ENCODE measurements at regions not wholly inside any gene's neighbourhood (a gene's known extent, or its start where the extent isn't known, plus 50 kb on each side); places are given as distances from the start of the nearest gene placed in this dataset.

GRCh38 chr17:54784305-54784704 is 116.3 kb upstream of the TOM1L1 start:
- POLR2A ChIA-PET (ENCODE audit: partially characterized antibody) = no interaction called here
- no peak overlapping the region for H4K5ac ChIP-seq (ENCODE audit: insufficient read length, low read depth, low read length)
- no peak overlapping the region for H3K4me2 ChIP-seq (ENCODE audit: insufficient read depth in 1 of 2, low read depth in 2 of 2, low read length in 2 of 2)
- CTCF ChIA-PET (ENCODE audit: partially characterized antibody) = no interaction called here
- no peaks in the 10 kb centered on the region for H3K23me2 ChIP-seq (ENCODE audit: low read depth, low read length)
- no peak overlapping the region for H3K9ac ChIP-seq (replicated peaks in 1 of 4; ENCODE audit: extremely low read depth in 1 of 4, low read depth in 3 of 4, low read length in 3 of 4)
- H3K14ac ChIP-seq (ENCODE audit: insufficient read length) = no peak overlapping the region
- H2BK5ac ChIP-seq (ENCODE audit: low read depth, low read length) = no peak overlapping the region
- H3K79me2 ChIP-seq (ENCODE audit: control insufficient read depth in 1 of 2, insufficient read depth in 2 of 2, low read length in 2 of 2) = no peaks in the 10 kb centered on the region
- no peak overlapping the region for H3K4me3 ChIP-seq (ENCODE audit: extremely low read depth in 1 of 4, insufficient read depth in 2 of 4, low read depth in 3 of 4, low read length in 4 of 4)
- no peaks in the 10 kb centered on the region for H3K27me3 ChIP-seq (replicated peaks in 1 of 4; ENCODE audit: control insufficient read depth in 3 of 4, extremely low read depth in 1 of 4, insufficient read depth in 3 of 4, low read length in 3 of 4)
- DNase-seq (ENCODE audit: low read depth in 1 of 2, low spot score in 2 of 2) (no peak), FAIRE-seq (no peak)
- H3K27ac ChIP-seq (ENCODE audit: low read depth, low read length) = no peak overlapping the region
- no peaks in the 10 kb centered on the region for H3K4me1 ChIP-seq (replicated peaks in 1 of 4; ENCODE audit: control insufficient read depth in 3 of 4, insufficient read depth in 4 of 4, low read length in 3 of 4)
- no peak overlapping the region for H4K91ac ChIP-seq (replicated peaks; ENCODE audit: insufficient read length, low read length)
- H4K20me1 ChIP-seq (replicated peaks in 1 of 2; ENCODE audit: control insufficient read depth in 1 of 2, insufficient read depth in 2 of 2, low read length in 2 of 2) = no peaks in the 10 kb centered on the region
- H3K36me3 ChIP-seq (ENCODE audit: control insufficient read depth in 2 of 4, insufficient read depth in 4 of 4, low read length in 3 of 4) = no peaks in the 10 kb centered on the region
- no peak overlapping the region for H2BK120ac ChIP-seq (replicated peaks; ENCODE audit: low read depth, low read length)
- H2BK20ac ChIP-seq (ENCODE audit: low read length) = no peak overlapping the region
- H2BK15ac ChIP-seq (ENCODE audit: low read length) = no peak overlapping the region
- H2AFZ ChIP-seq (ENCODE audit: low read length) = no peak overlapping the region
- no peaks in the 10 kb centered on the region for H3K79me1 ChIP-seq (ENCODE audit: low read depth, low read length)
- WGBS, 2 experiments (ENCODE audit: extremely low coverage in 1 of 2, insufficient coverage in 1 of 2, insufficient read length in 1 of 2, insufficient replicate concordance in 2 of 2, low coverage in 1 of 2, low lambda C conversion rate in 2 of 2, missing lambda C conversion rate in 1 of 2) = 96% methylated on average over 3 of the region's 3 CpGs; no CpG with 5 or more reads in 1 of the 2 experiments
- no peaks in the 10 kb centered on the region for H3K9me3 ChIP-seq (ENCODE audit: insufficient read depth in 2 of 2, low read depth in 1 of 2, low read length in 1 of 2)
- no peak overlapping the region for H3K18ac ChIP-seq (ENCODE audit: extremely low read depth, low read length)
- H2BK12ac ChIP-seq (ENCODE audit: low read depth, low read length) = no peak overlapping the region
- no peak overlapping the region for H3K23ac ChIP-seq (ENCODE audit: insufficient read length)
- H3K4ac ChIP-seq (replicated peaks; ENCODE audit: insufficient read length, low read depth, low read length) = no peak overlapping the region
- no peak overlapping the region for H4K8ac ChIP-seq (ENCODE audit: extremely low read depth, insufficient read depth, low read length)
- no peak overlapping the region for H2AK5ac ChIP-seq (ENCODE audit: low read depth, low read length)
- no peak overlapping the region for H3K56ac ChIP-seq (replicated peaks; ENCODE audit: insufficient read length, low read depth, low read length)
- TF ChIP-seq SUZ12 (IDR thresholded peaks at IDR 0.05; ENCODE audit: low read length) = no peak
- TF ChIP-seq CEBPB (IDR thresholded peaks at IDR 0.05; ENCODE audit: low read depth, low read length) = no peak
